ENCODE measurements at regions not wholly inside any gene's neighbourhood (a gene's known extent, or its start where the extent isn't known, plus 50 kb on each side); places are given as distances from the start of the nearest gene placed in this dataset.

DNA sequence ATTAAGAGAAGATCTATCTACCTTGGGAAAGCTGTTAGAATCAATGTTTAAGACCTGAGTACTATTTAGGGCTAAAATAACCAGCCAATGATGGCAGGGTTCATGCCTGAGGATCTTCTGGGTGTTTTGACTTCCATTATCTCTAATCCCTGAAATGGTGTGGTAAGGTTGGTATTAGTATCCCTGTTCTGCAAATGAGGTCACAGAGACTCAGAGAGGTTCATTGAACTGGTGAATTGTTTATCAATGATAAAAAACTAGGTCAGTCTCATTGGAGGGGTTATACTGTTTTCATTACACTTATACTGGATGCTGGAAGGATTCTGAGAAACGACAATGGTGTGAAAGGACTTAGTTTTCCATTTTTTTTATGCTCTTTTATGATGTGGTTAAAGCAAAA lies 264.8 kb downstream of the KLF5 start:
- TF ChIP-seq, protein P1, sequence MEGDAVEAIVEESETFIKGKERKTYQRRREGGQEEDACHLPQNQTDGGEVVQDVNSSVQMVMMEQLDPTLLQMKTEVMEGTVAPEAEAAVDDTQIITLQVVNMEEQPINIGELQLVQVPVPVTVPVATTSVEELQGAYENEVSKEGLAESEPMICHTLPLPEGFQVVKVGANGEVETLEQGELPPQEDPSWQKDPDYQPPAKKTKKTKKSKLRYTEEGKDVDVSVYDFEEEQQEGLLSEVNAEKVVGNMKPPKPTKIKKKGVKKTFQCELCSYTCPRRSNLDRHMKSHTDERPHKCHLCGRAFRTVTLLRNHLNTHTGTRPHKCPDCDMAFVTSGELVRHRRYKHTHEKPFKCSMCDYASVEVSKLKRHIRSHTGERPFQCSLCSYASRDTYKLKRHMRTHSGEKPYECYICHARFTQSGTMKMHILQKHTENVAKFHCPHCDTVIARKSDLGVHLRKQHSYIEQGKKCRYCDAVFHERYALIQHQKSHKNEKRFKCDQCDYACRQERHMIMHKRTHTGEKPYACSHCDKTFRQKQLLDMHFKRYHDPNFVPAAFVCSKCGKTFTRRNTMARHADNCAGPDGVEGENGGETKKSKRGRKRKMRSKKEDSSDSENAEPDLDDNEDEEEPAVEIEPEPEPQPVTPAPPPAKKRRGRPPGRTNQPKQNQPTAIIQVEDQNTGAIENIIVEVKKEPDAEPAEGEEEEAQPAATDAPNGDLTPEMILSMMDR (IDR thresholded peaks at IDR 0.05; ENCODE audit: insufficient read depth, low read length, poor library complexity, severe bottlenecking): no peak
- Histone ChIP-seq H3K36me3 (ENCODE audit: control insufficient read depth, insufficient read depth, low read length) (no peaks in the 10 kb centered on the region), H3K27me3 (replicated peaks; ENCODE audit: control insufficient read depth, insufficient read depth, low read length) (no peaks in the 10 kb centered on the region), H3K4me3 (replicated peaks; ENCODE audit: low read depth, low read length) (no peak overlapping the region)
- no peak for DNase-seq (ENCODE audit: extremely low read depth, insufficient read length)

DNA sequence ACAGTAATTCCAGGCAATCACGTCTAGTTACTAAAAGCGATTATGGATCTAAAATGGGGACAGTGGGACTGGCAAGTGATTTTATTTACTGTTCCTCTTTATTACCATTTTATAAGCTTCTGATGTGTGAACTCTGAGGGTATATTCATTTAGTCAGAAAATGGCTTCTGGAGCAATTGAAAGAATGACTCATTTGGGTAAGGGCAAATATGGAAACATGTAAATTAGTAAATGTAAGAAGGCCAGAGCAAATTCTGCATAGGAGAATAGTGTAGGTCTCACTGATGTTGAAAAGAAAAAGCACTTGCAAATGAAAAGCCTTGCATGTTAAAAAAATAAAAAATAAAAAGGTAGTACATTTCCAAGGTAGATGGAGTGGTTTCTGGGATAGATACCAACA lies 262.2 kb downstream of the KLF5 start:
- H3K27me3 ChIP-seq (replicated peaks; ENCODE audit: control insufficient read depth, insufficient read depth, low read length): no peaks in the 10 kb centered on the region

DNA sequence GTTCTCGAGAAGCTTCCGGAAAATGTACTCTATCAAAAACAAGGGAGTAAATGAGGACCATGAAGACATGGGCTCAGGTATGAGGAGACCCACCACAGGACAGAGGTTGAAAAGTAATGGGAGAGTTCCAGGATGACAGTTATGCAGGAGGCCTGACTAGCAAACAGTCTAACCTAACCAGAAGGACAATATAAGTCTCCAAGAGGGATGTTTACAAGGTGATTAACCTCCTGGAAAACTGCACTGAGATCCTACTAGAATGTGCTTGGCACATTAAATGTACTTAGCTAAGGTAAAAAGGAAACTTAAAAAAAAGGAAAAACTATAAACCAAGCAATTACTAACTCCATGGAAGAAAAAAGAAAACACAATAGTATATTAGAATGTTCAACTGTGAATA lies 258.3 kb downstream of the KLF5 start:
- TF ChIP-seq, protein P1 (IDR thresholded peaks at IDR 0.05; ENCODE audit: insufficient read depth, low read length, poor library complexity, severe bottlenecking): no peak
- no peak for DNase-seq (ENCODE audit: extremely low read depth, insufficient read length)
- Histone ChIP-seq H3K36me3 (ENCODE audit: control insufficient read depth, insufficient read depth, low read length) (no peaks in the 10 kb centered on the region), H3K4me3 (replicated peaks; ENCODE audit: low read depth, low read length) (no peak overlapping the region), H3K27me3 (replicated peaks; ENCODE audit: control insufficient read depth, insufficient read depth, low read length) (no peaks in the 10 kb centered on the region)

More for the DNA sequence above, 262.2 kb downstream of the KLF5 start:
- TF ChIP-seq, protein P1 (IDR thresholded peaks at IDR 0.05; ENCODE audit: insufficient read depth, low read length, poor library complexity, severe bottlenecking): no peak
- no peak for DNase-seq (ENCODE audit: extremely low read depth, insufficient read length)
- Histone ChIP-seq H3K4me3 (replicated peaks; ENCODE audit: low read depth, low read length) (no peak overlapping the region), H3K36me3 (ENCODE audit: control insufficient read depth, insufficient read depth, low read length) (no peaks in the 10 kb centered on the region)

DNA sequence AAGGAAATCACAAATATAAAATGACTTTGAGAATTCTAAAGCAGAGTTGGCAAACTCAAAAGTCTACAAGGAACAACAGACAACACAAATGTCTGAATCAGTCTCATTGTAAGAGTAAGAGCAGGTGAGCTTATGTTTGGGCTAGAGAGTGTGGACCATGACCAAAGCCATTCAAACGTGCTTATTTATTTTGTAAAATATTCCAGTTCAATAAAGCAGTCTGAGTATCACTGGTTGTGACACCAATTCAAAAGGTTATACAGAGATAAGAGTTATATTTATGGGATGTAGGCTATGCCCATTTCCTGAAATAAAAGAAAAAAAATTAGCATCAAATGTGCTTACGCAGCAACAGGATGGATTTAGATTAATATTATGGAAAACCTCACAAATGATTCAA lies 251.6 kb downstream of the KLF5 start:
- no peak for DNase-seq (ENCODE audit: extremely low read depth, insufficient read length)
- TF ChIP-seq, protein P1 (IDR thresholded peaks at IDR 0.05; ENCODE audit: insufficient read depth, low read length, poor library complexity, severe bottlenecking): no peak
- H3K27me3 ChIP-seq (replicated peaks; ENCODE audit: control insufficient read depth, insufficient read depth, low read length): no peaks in the 10 kb centered on the region
- H3K36me3 ChIP-seq (ENCODE audit: control insufficient read depth, insufficient read depth, low read length): no peaks in the 10 kb centered on the region
- H3K4me3 ChIP-seq (replicated peaks; ENCODE audit: low read depth, low read length): no peak overlapping the region

DNA sequence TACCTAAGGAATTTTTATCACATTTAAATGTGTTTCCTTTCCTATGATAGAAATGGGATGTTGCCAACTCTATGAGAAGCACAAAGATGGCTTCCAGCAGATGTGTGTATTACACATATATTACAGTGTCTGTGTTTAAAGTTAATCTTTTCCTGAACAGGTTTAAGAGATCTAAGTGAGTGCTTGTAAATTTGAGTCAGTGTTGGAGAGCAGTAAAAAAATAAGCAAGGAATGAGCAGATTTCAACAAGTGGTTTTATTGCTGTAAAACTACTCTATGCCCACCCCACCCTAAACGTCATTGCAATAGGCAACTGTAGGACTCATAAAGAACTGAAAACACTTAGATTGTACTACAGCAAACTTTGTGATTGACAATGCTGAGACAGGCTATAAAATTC lies 248.7 kb downstream of the KLF5 start:
- no peak overlapping the region for H3K4me3 ChIP-seq (replicated peaks; ENCODE audit: low read depth, low read length)
- H3K36me3 ChIP-seq (ENCODE audit: control insufficient read depth, insufficient read depth, low read length): no peaks in the 10 kb centered on the region
- no peak for DNase-seq (ENCODE audit: extremely low read depth, insufficient read length)
- no peaks in the 10 kb centered on the region for H3K27me3 ChIP-seq (replicated peaks; ENCODE audit: control insufficient read depth, insufficient read depth, low read length)
- TF ChIP-seq, protein P1 (IDR thresholded peaks at IDR 0.05; ENCODE audit: insufficient read depth, low read length, poor library complexity, severe bottlenecking): no peak

DNA sequence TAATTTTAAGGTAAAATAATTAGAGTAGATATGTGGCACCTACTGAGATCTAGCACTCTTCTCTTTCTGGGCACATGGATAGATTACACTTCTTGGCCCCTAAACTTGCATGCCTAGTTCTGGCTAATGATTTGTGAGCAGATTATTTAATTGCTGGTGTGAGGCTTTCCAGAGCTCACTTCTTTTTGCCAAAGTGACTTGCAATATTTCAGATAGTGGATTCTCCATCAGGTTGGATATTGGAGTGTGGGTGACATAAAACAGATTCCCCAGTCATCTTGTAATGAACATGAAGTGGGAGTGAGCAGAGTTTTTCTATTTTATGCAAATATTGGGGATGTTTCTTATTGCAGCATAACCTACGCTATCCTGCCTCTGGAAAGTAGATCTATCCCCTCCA lies 247.9 kb downstream of the KLF5 start:
- no peak overlapping the region for H3K4me3 ChIP-seq (replicated peaks; ENCODE audit: low read depth, low read length)
- H3K27me3 ChIP-seq (replicated peaks; ENCODE audit: control insufficient read depth, insufficient read depth, low read length): no peaks in the 10 kb centered on the region
- no peaks in the 10 kb centered on the region for H3K36me3 ChIP-seq (ENCODE audit: control insufficient read depth, insufficient read depth, low read length)
- no peak for DNase-seq (ENCODE audit: extremely low read depth, insufficient read length)
- TF ChIP-seq, protein P1 (IDR thresholded peaks at IDR 0.05; ENCODE audit: insufficient read depth, low read length, poor library complexity, severe bottlenecking): no peak
